Mesendoderm (in vitro differentiated cells): ENCODE measurements at regions not wholly inside any gene's neighbourhood (a gene's known extent, or its start where the extent isn't known, plus 50 kb on each side); places are given as distances from the start of the nearest gene placed in this dataset.

ENCODE experiments used
- DNase-seq: peaks from one replicate; pipeline ENCODE4 v3.0.0; 2013
- H2AK5ac ChIP-seq: 2 replicates; pipeline ENCODE4 v1.6.1; 2013; ENCODE audit warnings: low read length, inconsistent platforms
- H2BK120ac ChIP-seq: 2 replicates; pipeline ENCODE4 v1.6.1; 2013; ENCODE audit warnings: low read depth, mild to moderate bottlenecking, low read length, moderate library complexity, mixed read lengths
- H2BK15ac ChIP-seq: replicated peaks from 2 replicates; pipeline ENCODE4 v1.6.1; 2013; ENCODE audit warnings: low read depth, mild to moderate bottlenecking, moderate library complexity
- H2BK5ac ChIP-seq: 2 replicates; pipeline ENCODE4 v1.6.1; 2013; ENCODE audit warnings: low read length, inconsistent platforms
- H3K18ac ChIP-seq: 2 replicates; pipeline ENCODE4 v1.6.1; 2013; ENCODE audit warnings: mild to moderate bottlenecking, low read length, mixed read lengths
- H3K23ac ChIP-seq: one replicate; pipeline ENCODE4 v1.6.1; 2013; ENCODE audit warnings: low read length
- H3K27ac ChIP-seq: 2 replicates; pipeline ENCODE4 v1.5.1; 2013; ENCODE audit warnings: low read depth, mild to moderate bottlenecking, inconsistent platforms, low read length, moderate library complexity
- H3K27me3 ChIP-seq: 2 replicates; pipeline ENCODE4 v1.6.1; 2013; ENCODE audit warnings: low read length, control low read depth, mild to moderate bottlenecking, inconsistent platforms; ENCODE audit not compliant: insufficient read depth, poor library complexity
- H3K36me3 ChIP-seq: 2 replicates; pipeline ENCODE4 v1.6.1; 2013; ENCODE audit warnings: low read length, inconsistent platforms; ENCODE audit not compliant: control insufficient read depth, insufficient read depth
- H3K4ac ChIP-seq: one replicate; pipeline ENCODE4 v1.6.1; 2013; ENCODE audit warnings: low read depth, mild to moderate bottlenecking, low read length, moderate library complexity
- H3K4me1 ChIP-seq: 2 replicates; pipeline ENCODE4 v1.6.1; 2013; ENCODE audit warnings: low read depth, low read length, inconsistent platforms; ENCODE audit not compliant: control insufficient read depth
- H3K4me2 ChIP-seq: 2 replicates; pipeline ENCODE4 v1.6.1; 2013; ENCODE audit warnings: low read length
- H3K4me3 ChIP-seq: 2 replicates; pipeline ENCODE4 v1.5.1; 2013; ENCODE audit warnings: mild to moderate bottlenecking, low read length
- H3K56ac ChIP-seq: one replicate; pipeline ENCODE4 v1.6.1; 2013; ENCODE audit warnings: low read length
- H3K79me1 ChIP-seq: 2 replicates; pipeline ENCODE4 v1.6.1; 2013; ENCODE audit warnings: low read length, inconsistent platforms
- H3K79me2 ChIP-seq: 2 replicates; pipeline ENCODE4 v1.6.1; 2013; ENCODE audit warnings: mild to moderate bottlenecking, low read length; ENCODE audit not compliant: control insufficient read depth, insufficient read depth
- H3K9ac ChIP-seq: 2 replicates; pipeline ENCODE4 v1.6.1; 2013; ENCODE audit warnings: low read length, inconsistent platforms
- H4K5ac ChIP-seq: one replicate; pipeline ENCODE4 v1.6.1; 2013; ENCODE audit warnings: low read length
- H4K8ac ChIP-seq: one replicate; pipeline ENCODE4 v1.6.1; 2013; ENCODE audit warnings: low read depth, mild to moderate bottlenecking, control low read depth, low read length, moderate library complexity
- WGBS: extraction: QIAGEN DNeasy Blood & Tissue Kit; methylation state at CpG from one replicate; pipeline ENCODE4 v1.1.7; 2013; ENCODE audit warnings: low lambda C conversion rate, missing lambda C conversion rate; ENCODE audit not compliant: insufficient coverage; ENCODE audit errors: extremely low coverage; 5-methylcytosine and 5-hydroxymethylcytosine counted together

GRCh38 chr13:87837946-87838345 lies 166.8 kb downstream of the SLITRK5 start:
- Histone ChIP-seq H3K27me3 (no peaks in the 10 kb centered on the region), H3K79me1 (no peaks in the 10 kb centered on the region), H3K4ac (no peak overlapping the region), H3K56ac (no peak overlapping the region), H3K4me2 (no peak overlapping the region), H3K79me2 (no peaks in the 10 kb centered on the region), H3K23ac (no peak overlapping the region), H2BK15ac (no peak overlapping the region), H2AK5ac (no peak overlapping the region), H2BK5ac (no peak overlapping the region), H4K8ac (no peak overlapping the region), H3K9ac (no peak overlapping the region), H3K27ac (no peak overlapping the region), H4K5ac (no peak overlapping the region), H3K4me3 (no peak overlapping the region), H3K4me1 (no peaks in the 10 kb centered on the region), H2BK120ac (no peak overlapping the region), H3K18ac (no peak overlapping the region), H3K36me3 (no peaks in the 10 kb centered on the region)
- no peak for DNase-seq
- WGBS, result no CpG with 5 or more reads among the region's 1 CpG

- H3K4me2 ChIP-seq, result no peak overlapping the region
- no peak overlapping the region for H3K27ac ChIP-seq
- H2BK120ac ChIP-seq, result no peak overlapping the region
- no peak overlapping the region for H3K18ac ChIP-seq
- H4K5ac ChIP-seq, result no peak overlapping the region
- H3K56ac ChIP-seq, result no peak overlapping the region
- H4K8ac ChIP-seq, result no peak overlapping the region
- no peak overlapping the region for H3K9ac ChIP-seq
- H3K79me2 ChIP-seq, result no peaks in the 10 kb centered on the region
- no peaks in the 10 kb centered on the region for H3K36me3 ChIP-seq
- no peak overlapping the region for H2BK15ac ChIP-seq
- H3K4me1 ChIP-seq, result no peaks in the 10 kb centered on the region
- no peak overlapping the region for H3K4me3 ChIP-seq
- H2BK5ac ChIP-seq, result no peak overlapping the region
- no peak for DNase-seq
- H2AK5ac ChIP-seq, result no peak overlapping the region
- WGBS, result no CpG with 5 or more reads among the region's 2 CpGs
- no peak overlapping the region for H3K23ac ChIP-seq
- H3K4ac ChIP-seq, result no peak overlapping the region
- no peaks in the 10 kb centered on the region for H3K27me3 ChIP-seq
- H3K79me1 ChIP-seq, result no peaks in the 10 kb centered on the region
Measured at GRCh38 chr13:87851410-87851809, 180.2 kb downstream of the SLITRK5 start.

- no peaks in the 10 kb centered on the region for H3K4me1 ChIP-seq
- H3K79me1 ChIP-seq, result no peaks in the 10 kb centered on the region
- H2BK120ac ChIP-seq, result no peak overlapping the region
- no peak overlapping the region for H2BK5ac ChIP-seq
- no peak overlapping the region for H2AK5ac ChIP-seq
- no peak overlapping the region for H3K4me2 ChIP-seq
- H3K36me3 ChIP-seq, result no peaks in the 10 kb centered on the region
- WGBS, result no CpG with 5 or more reads among the region's 2 CpGs
- H3K23ac ChIP-seq, result no peak overlapping the region
- no peak overlapping the region for H2BK15ac ChIP-seq
- no peak overlapping the region for H3K27ac ChIP-seq
- DNase-seq, result no peak
- no peak overlapping the region for H3K4me3 ChIP-seq
- no peaks in the 10 kb centered on the region for H3K27me3 ChIP-seq
- no peak overlapping the region for H3K18ac ChIP-seq
- no peak overlapping the region for H4K5ac ChIP-seq
- no peaks in the 10 kb centered on the region for H3K79me2 ChIP-seq
- H3K56ac ChIP-seq, result no peak overlapping the region
- no peak overlapping the region for H3K9ac ChIP-seq
- no peak overlapping the region for H3K4ac ChIP-seq
- H4K8ac ChIP-seq, result no peak overlapping the region
Measured at GRCh38 chr13:87855553-87855952, 184.4 kb downstream of the SLITRK5 start.

- no CpG with 5 or more reads among the region's 4 CpGs for WGBS
- H2BK15ac ChIP-seq, result no peak overlapping the region
Measured at GRCh38 chr13:87859261-87859660, 188.1 kb downstream of the SLITRK5 start.

GRCh38 chr13:87867426-87867825 lies 196.3 kb downstream of the SLITRK5 start:
- H3K4me2 ChIP-seq, result no peak overlapping the region

More at GRCh38 chr13:87859261-87859660, 188.1 kb downstream of the SLITRK5 start:
- no peak overlapping the region for H3K9ac ChIP-seq
- DNase-seq, result no peak
- no peaks in the 10 kb centered on the region for H3K79me1 ChIP-seq
- H3K56ac ChIP-seq, result no peak overlapping the region
- H3K4me1 ChIP-seq, result no peaks in the 10 kb centered on the region
- H3K4me3 ChIP-seq, result no peak overlapping the region
- H3K18ac ChIP-seq, result no peak overlapping the region
- H2BK120ac ChIP-seq, result no peak overlapping the region
- H3K36me3 ChIP-seq, result no peaks in the 10 kb centered on the region
- no peak overlapping the region for H2AK5ac ChIP-seq
- H4K5ac ChIP-seq, result no peak overlapping the region
- H2BK5ac ChIP-seq, result no peak overlapping the region
- no peaks in the 10 kb centered on the region for H3K79me2 ChIP-seq
- H3K4ac ChIP-seq, result no peak overlapping the region
- H3K27ac ChIP-seq, result no peak overlapping the region
- H3K4me2 ChIP-seq, result no peak overlapping the region
- H4K8ac ChIP-seq, result no peak overlapping the region
- H3K27me3 ChIP-seq, result no peaks in the 10 kb centered on the region
- H3K23ac ChIP-seq, result no peak overlapping the region

GRCh38 chr13:87868731-87869130 lies 197.6 kb downstream of the SLITRK5 start:
- H2BK5ac ChIP-seq, result no peak overlapping the region
- no peak overlapping the region for H2BK120ac ChIP-seq
- H3K36me3 ChIP-seq, result no peaks in the 10 kb centered on the region
- no peak overlapping the region for H4K8ac ChIP-seq
- no peak overlapping the region for H3K4me2 ChIP-seq
- H3K18ac ChIP-seq, result no peak overlapping the region
- no peaks in the 10 kb centered on the region for H3K27me3 ChIP-seq
- H3K56ac ChIP-seq, result no peak overlapping the region
- no peaks in the 10 kb centered on the region for H3K79me2 ChIP-seq
- no peak overlapping the region for H4K5ac ChIP-seq
- H3K4ac ChIP-seq, result no peak overlapping the region
- H3K79me1 ChIP-seq, result no peaks in the 10 kb centered on the region
- H3K4me1 ChIP-seq, result no peaks in the 10 kb centered on the region
- H2BK15ac ChIP-seq, result no peak overlapping the region
- H3K9ac ChIP-seq, result no peak overlapping the region
- WGBS, result no CpG with 5 or more reads among the region's 2 CpGs
- no peak overlapping the region for H3K4me3 ChIP-seq
- H2AK5ac ChIP-seq, result no peak overlapping the region
- no peak overlapping the region for H3K27ac ChIP-seq
- no peak for DNase-seq
- H3K23ac ChIP-seq, result no peak overlapping the region

More at GRCh38 chr13:87867426-87867825, 196.3 kb downstream of the SLITRK5 start:
- no peak overlapping the region for H3K4me3 ChIP-seq
- no CpG with 5 or more reads among the region's 3 CpGs for WGBS
- no peak overlapping the region for H2BK5ac ChIP-seq
- DNase-seq, result no peak
- no peaks in the 10 kb centered on the region for H3K36me3 ChIP-seq
- H3K23ac ChIP-seq, result no peak overlapping the region
- H3K79me2 ChIP-seq, result no peaks in the 10 kb centered on the region
- H3K18ac ChIP-seq, result no peak overlapping the region
- H4K8ac ChIP-seq, result no peak overlapping the region
- H3K4me1 ChIP-seq, result no peaks in the 10 kb centered on the region
- H3K56ac ChIP-seq, result no peak overlapping the region
- H2BK15ac ChIP-seq, result no peak overlapping the region
- no peak overlapping the region for H2BK120ac ChIP-seq
- no peaks in the 10 kb centered on the region for H3K27me3 ChIP-seq
- H3K4ac ChIP-seq, result no peak overlapping the region
- H2AK5ac ChIP-seq, result no peak overlapping the region
- H4K5ac ChIP-seq, result no peak overlapping the region
- no peak overlapping the region for H3K9ac ChIP-seq
- H3K79me1 ChIP-seq, result no peaks in the 10 kb centered on the region
- no peak overlapping the region for H3K27ac ChIP-seq
